HG03460 (cell line): ENCODE measurements at regions not wholly inside any gene's neighbourhood (a gene's known extent, or its start where the extent isn't known, plus 50 kb on each side); places are given as distances from the start of the nearest gene placed in this dataset.

Source experiments
- ATAC-seq: cut with Tn5 transposase; IDR thresholded peaks from one replicate; pipeline ENCODE4 v1.9.1; 2021; ENCODE audit not compliant: unreplicated experiment

- ATAC-seq = no peak
Measured at GRCh38 chr2:2755990-2756389, 424.9 kb upstream of the MYT1L start.

- no peak for ATAC-seq
Measured at GRCh38 chr2:2754940-2755339, 423.9 kb upstream of the MYT1L start.

- no peak for ATAC-seq
Measured at GRCh38 chr2:2751715-2752315, 420.7 kb upstream of the MYT1L start.

GRCh38 chr2:2750867-2751714, 420.0 kb upstream of the MYT1L start:
- no peak for ATAC-seq

GRCh38 chr2:2749206-2749598, 418.1 kb upstream of the MYT1L start:
- ATAC-seq = no peak

- no peak for ATAC-seq
Measured at GRCh38 chr2:2748399-2749205, 417.5 kb upstream of the MYT1L start.

- ATAC-seq = no peak
Measured at GRCh38 chr2:2747797-2748301, 416.8 kb upstream of the MYT1L start.

- no peak for ATAC-seq
Measured at GRCh38 chr2:2746731-2747130, 415.7 kb upstream of the MYT1L start.

GRCh38 chr2:2744958-2745715, 414.1 kb upstream of the MYT1L start:
- no peak for ATAC-seq

GRCh38 chr2:2744107-2744506, 413.0 kb upstream of the MYT1L start:
- no peak for ATAC-seq

GRCh38 chr2:2743164-2743571, 412.1 kb upstream of the MYT1L start:
- ATAC-seq = no peak

GRCh38 chr2:2742726-2743125, 411.7 kb upstream of the MYT1L start:
- ATAC-seq = no peak

- ATAC-seq = no peak
Measured at GRCh38 chr2:2740238-2740775, 409.2 kb upstream of the MYT1L start.

GRCh38 chr2:2739231-2739795, 408.2 kb upstream of the MYT1L start:
- ATAC-seq = no peak

- no peak for ATAC-seq
Measured at GRCh38 chr2:2738684-2739083, 407.6 kb upstream of the MYT1L start.

GRCh38 chr2:2738276-2738675, 407.2 kb upstream of the MYT1L start:
- no peak for ATAC-seq

- no peak for ATAC-seq
Measured at GRCh38 chr2:2735041-2735440, 404.0 kb upstream of the MYT1L start.

GRCh38 chr2:2734308-2734707, 403.2 kb upstream of the MYT1L start:
- no peak for ATAC-seq

GRCh38 chr2:2733818-2734217, 402.7 kb upstream of the MYT1L start:
- ATAC-seq = no peak
